HG03103 (cell line): ENCODE measurements at regions not wholly inside any gene's neighbourhood (a gene's known extent, or its start where the extent isn't known, plus 50 kb on each side); places are given as distances from the start of the nearest gene placed in this dataset.

Source experiments
- ATAC-seq: cut with Tn5 transposase; IDR thresholded peaks from one replicate; pipeline ENCODE4 v1.9.1; 2021; ENCODE audit warnings: low read depth; ENCODE audit not compliant: unreplicated experiment

GRCh38 chr19:29320618-29321017 is 107.7 kb upstream of the UQCRFS1 start:
- ATAC-seq = no peak

DNA sequence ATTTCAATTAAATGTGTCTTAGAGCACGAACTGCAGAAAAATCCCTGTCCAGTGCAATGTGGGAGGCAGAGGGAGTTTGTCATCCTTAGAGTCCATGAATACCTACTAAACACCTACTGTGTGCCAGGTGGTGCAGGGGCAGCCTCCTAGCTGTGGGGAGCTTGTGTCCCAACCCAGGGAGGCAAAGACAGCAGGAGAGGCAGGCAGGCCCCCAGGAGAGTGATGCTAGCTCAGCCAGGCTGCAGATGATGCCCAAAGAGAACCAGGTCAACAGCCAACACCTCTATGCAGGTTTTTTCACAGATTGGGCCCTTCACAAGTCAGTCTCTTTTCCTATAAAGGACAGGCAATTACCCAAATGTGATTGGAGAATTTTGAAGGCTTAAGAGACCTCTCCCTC is 108.2 kb upstream of the UQCRFS1 start:
- ATAC-seq = no peak

GRCh38 chr19:29323021-29323430 is 110.1 kb upstream of the UQCRFS1 start:
- no peak for ATAC-seq

- no peak for ATAC-seq
Observed at GRCh38 chr19:29323440-29324290, 110.7 kb upstream of the UQCRFS1 start.

- ATAC-seq = no peak
Observed at GRCh38 chr19:29324291-29324680, 111.3 kb upstream of the UQCRFS1 start.

- ATAC-seq = no peak
Observed at GRCh38 chr19:29324717-29325116, 111.8 kb upstream of the UQCRFS1 start.

DNA sequence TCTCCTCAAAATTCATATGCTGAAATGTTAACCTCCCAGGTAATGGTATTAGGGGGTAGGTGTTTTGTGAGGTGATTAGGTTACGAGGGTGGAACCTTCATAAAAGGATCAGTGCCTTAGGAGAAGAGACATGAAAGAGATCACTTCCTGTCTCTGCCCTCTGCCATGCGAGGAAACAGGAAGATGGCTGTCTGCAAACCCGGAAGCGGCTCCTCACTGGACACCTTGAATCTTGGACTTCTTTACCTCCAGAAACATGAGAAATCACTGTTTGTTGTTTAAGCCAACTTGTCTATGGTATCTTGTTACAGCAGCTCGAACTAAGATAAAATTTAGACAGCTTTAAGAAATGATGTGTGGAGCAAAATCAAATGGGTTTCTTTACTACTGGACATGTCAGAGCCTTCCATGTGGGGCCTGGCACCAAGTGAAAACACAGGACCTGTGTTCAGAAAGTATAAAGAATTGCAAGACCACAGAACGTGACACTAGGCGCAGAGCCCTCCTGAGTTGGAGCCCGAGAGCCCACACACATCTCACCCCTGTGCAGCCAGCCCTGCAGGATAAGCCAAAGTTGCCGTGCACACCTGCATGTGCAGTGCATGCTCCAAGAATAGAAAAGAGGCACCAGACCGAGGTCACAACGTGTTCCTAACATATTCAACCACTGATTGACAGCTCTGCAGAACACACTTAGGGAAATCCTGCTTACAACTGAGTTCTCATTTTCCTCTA is 112.5 kb upstream of the UQCRFS1 start:
- no peak for ATAC-seq

GRCh38 chr19:29326351-29326750 is 113.4 kb upstream of the UQCRFS1 start:
- no peak for ATAC-seq

DNA sequence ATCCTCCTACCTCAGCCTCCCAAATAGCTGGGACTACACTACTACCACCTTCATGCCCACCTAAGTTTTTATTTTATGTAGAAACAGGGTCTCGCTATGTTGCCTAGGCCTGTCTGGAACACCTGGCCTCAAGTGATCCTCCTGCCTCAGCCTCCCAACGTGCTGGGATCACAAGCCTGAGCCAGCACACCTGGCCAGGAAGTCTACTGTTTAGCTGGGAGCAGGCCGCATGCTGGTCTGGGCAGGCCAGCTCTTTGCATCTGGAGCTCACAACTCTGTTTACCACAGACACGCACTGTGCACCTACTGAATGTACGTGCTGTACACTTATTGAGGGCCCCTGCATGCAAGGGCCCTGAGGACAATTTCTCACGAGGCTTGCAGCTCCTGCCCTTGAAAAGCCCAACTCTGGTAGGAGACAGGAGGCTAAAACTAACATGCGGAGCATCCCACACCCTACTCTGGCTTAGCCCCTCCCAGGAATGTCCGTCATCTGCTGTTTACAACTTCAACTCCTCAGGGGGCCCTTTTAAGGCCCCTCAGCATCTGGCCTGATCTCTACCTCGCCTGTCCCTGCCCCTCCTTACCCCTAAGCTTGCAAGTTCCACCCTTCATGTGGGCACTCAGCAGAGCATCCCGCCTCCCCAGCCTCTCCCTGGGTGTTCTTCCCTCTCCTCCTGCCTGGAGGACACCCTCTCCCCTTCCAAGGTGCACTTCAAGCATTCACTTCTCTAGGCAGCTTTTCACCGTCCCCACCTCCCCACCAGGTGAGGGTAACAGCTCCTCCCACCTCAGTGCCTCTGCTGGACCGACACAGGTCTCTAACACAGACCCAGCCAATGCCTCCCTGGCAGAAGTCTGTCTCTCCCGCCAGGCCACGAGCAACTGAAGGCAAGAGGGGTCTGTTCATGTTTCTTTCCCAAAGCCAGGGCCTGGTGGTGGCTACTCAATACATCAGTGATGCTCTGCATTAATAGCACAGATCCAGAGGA is 114.2 kb upstream of the UQCRFS1 start:
- ATAC-seq = no peak

DNA sequence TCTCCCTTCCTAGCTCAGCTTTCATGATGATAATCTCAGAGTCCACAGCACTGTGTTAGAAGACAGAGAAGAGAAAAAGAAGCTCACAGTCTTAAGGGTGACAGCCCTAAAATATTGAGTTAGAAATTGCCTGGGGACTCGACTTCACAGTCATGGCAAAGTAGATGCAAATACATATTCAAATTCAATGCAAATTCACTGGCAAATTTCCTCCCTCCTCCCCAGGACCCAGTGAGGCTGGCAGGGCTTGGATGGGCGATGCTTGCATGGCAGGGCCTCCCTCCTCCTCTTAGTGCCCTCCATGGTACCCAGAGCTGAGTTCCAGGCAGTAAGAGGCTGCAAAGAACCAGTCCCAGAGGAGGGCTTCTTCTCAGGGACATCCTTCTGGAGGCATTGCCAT is 115.6 kb upstream of the UQCRFS1 start:
- ATAC-seq = no peak

- ATAC-seq = no peak
Observed at GRCh38 chr19:29329460-29330134, 116.6 kb upstream of the UQCRFS1 start.

- no peak for ATAC-seq
Observed at GRCh38 chr19:29336425-29336824, 123.5 kb upstream of the UQCRFS1 start.

GRCh38 chr19:29337029-29337428 is 124.1 kb upstream of the UQCRFS1 start:
- no peak for ATAC-seq

DNA sequence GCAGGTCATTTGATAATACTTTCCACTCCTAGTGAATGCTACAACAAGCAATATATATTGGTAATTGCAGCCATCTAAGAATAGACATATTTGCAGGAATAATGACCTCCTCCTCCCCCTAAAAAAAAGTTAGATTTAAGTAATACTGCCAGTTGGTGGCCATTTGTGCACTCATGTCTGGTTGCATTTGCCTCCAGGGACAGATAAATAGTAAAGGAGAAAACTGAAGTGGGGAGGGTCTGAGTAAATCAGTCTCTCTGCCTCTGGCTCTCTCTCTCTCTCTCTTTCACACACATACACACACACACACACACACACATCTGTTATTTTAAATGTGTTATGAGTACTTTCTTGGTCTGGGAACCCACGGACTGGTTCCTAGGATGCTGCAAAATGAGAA is 125.5 kb upstream of the UQCRFS1 start:
- ATAC-seq = no peak

DNA sequence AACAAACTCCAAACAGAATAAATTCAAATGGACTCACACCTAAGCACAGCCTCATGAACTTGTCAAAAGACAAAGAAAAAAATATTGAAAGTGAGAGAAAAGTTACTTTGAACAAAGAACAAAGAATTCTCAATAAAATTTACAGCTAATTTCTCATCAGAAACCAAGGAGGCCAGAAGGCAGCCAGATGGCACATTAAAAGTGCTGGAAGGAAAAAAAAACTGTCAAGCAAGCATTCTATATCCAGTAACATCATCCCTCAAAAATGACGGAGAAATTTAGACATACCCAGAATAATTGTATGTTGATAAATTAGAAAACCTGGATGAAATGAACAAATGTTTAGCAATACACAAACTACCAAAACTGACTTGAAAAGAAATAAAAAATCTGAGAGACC is 129.8 kb upstream of the UQCRFS1 start:
- ATAC-seq = no peak

DNA sequence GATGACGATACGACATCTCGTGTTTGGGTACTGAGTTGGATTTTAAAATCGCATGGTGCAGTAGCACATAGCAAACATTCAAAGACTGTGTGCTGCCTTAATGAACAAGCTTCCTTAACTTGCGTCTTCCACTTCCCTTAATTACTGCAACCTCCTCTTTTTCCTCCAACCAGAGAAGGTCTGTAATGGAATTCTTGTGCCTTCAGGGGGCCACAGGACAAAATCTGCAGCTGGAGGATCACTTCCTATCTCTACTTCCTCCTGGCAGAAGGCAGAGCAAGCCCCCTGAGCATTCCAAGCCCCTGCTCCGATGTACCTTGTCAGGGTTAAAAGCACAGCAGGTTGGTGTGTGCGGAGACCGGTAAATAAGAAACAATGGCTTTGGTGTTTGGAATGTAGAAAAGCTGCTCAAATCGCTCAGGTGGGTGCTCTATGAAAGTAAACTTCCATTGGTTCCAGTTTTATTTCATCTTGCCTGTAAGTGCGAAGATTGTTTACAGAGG is 151.3 kb upstream of the UQCRFS1 start:
- ATAC-seq = no peak

DNA sequence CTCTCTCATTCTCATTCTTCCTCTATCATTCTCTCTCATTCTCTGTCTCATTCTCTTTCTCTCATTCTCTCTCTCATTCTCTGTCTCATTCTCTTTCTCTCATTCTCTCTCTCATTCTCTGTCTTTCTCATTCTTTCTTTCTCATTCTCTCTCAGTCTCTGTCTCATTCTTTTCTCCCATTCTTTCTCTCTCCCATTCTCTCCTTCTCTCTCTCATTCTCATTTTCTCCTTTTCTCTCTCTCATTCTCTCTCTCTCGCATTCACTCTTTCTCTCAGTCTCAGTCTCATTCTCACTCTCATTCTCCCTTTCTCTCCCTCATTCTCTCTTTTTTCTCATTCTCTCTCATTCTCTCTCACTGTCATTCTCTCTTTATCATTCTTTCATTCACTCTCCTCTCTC is 152.0 kb upstream of the UQCRFS1 start:
- ATAC-seq = no peak

- ATAC-seq = no peak
Observed at GRCh38 chr19:29365836-29366417, 153.0 kb upstream of the UQCRFS1 start.

DNA sequence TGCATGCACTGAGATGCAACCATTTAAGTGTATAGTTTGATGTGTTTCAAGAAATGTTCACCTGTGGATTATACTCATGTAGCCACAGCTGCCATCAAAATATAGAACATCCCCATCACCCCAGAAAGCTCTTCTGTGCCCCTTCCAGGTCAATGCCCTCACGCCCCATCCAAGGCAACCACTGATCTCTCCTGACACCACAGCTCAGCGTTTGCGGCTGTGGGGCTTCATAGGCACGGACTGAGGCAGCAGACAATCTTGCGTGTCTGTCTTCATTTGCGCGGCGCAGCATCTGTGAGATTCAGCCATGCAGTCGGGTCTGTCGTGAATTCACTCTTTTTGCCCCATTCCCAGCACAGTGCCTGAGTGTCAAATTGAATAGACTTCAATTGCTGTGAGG is 153.8 kb upstream of the UQCRFS1 start:
- ATAC-seq = no peak

DNA sequence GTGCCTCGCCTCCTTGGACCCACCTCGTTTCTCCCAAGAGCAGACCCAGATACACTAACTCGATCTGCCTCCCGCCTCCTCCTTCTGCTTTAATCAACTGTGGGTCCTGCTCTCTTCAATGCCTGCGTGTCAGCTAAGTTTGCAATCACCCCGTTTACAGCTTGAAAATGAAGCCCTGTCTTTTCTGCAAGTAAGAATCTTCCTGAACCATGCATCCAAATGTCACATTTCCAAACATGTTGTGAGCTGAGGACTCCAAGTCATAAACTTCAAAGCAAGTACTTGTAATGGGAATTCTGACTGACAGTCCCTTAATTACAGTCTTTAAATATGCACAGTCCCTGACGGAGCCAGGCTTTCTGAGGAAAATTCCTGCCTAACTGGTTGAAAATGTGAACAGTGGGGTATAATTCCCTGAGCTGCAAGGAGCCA is 154.9 kb upstream of the UQCRFS1 start:
- ATAC-seq = no peak
